DOHH2 (cell line): ENCODE measurements at regions not wholly inside any gene's neighbourhood (a gene's known extent, or its start where the extent isn't known, plus 50 kb on each side); places are given as distances from the start of the nearest gene placed in this dataset.

Experiments
- H3F3A ChIP-seq: fragments of 200-600 bp; sonication (generic), shearing (Covaris generic); 2 replicates; pipeline ENCODE4 v1.6.0; 2016; ENCODE audit warnings: antibody characterized with exemption, mild to moderate bottlenecking; ENCODE audit not compliant: control insufficient read depth, insufficient read depth
- H3K27ac ChIP-seq: fragments of 200-600 bp; sonication (generic); 2 replicates; pipeline ENCODE4 v1.5.1; 2014; ENCODE audit warnings: low read depth, mild to moderate bottlenecking, low read length, moderate library complexity
- H3K27me3 ChIP-seq: fragments of 200-600 bp; sonication (generic); 2 replicates; pipeline ENCODE4 v1.6.1; 2014; ENCODE audit warnings: mild to moderate bottlenecking, low read length, mixed read lengths; ENCODE audit not compliant: control insufficient read depth
- H3K36me3 ChIP-seq: fragments of 200-600 bp; sonication (generic); 2 replicates; pipeline ENCODE4 v1.6.1; 2014; ENCODE audit warnings: mild to moderate bottlenecking, low read length, moderate library complexity, mixed read lengths; ENCODE audit not compliant: control insufficient read depth
- H3K4me1 ChIP-seq: fragments of 200-600 bp; sonication (generic); 2 replicates; pipeline ENCODE4 v1.6.1; 2014; ENCODE audit warnings: mild to moderate bottlenecking, low read length, mixed read lengths; ENCODE audit not compliant: control insufficient read depth
- H3K4me2 ChIP-seq: fragments of 200-600 bp; sonication (generic); 2 replicates; pipeline ENCODE4 v1.6.0; 2014; ENCODE audit warnings: mild to moderate bottlenecking, low read length, moderate library complexity
- H3K4me3 ChIP-seq: fragments of 200-600 bp; sonication (generic); 2 replicates; pipeline ENCODE4 v1.5.1; 2014; ENCODE audit warnings: mild to moderate bottlenecking, low read length, mixed read lengths
- H3K79me2 ChIP-seq: fragments of 200-600 bp; sonication (generic); 2 replicates; pipeline ENCODE4 v1.6.1; 2014; ENCODE audit warnings: mild to moderate bottlenecking, low read length, mixed read lengths; ENCODE audit not compliant: control insufficient read depth
- H3K9me2 ChIP-seq: fragments of 200-600 bp; sonication (generic); replicated peaks from 2 replicates; pipeline ENCODE4 v1.6.1; 2014; ENCODE audit warnings: mild to moderate bottlenecking, low read length, mixed read lengths; ENCODE audit not compliant: control insufficient read depth
- H3K9me3 ChIP-seq: fragments of 200-600 bp; sonication (generic); 2 replicates; pipeline ENCODE4 v1.6.1; 2014; ENCODE audit warnings: antibody characterized with exemption, low read length, mixed read lengths; ENCODE audit not compliant: control insufficient read depth, insufficient read depth
- H4K20me1 ChIP-seq: fragments of 200-600 bp; sonication (generic); 2 replicates; pipeline ENCODE4 v1.6.0; 2014; ENCODE audit warnings: low read depth, mild to moderate bottlenecking, antibody characterized with exemption, low read length, moderate library complexity; ENCODE audit not compliant: control insufficient read depth, insufficient read depth
- EZH2phosphoT487 ChIP-seq: fragments of 200-600 bp; sonication (generic); IDR thresholded peaks from 2 replicates; pipeline ENCODE4 v1.6.1; 2017; ENCODE audit warnings: borderline replicate concordance, mild to moderate bottlenecking, antibody characterized with exemption, low read length, moderate library complexity, mixed read lengths
- TF ChIP-seq, protein P1 (sequence below): fragments of 200-600 bp; sonication (generic); IDR thresholded peaks from one replicate; pipeline ENCODE4 v1.5.1; 2014; ENCODE audit warnings: antibody characterized with exemption, mild to moderate bottlenecking, low read depth, low read length; ENCODE audit not compliant: poor library complexity, severe bottlenecking

DNA sequence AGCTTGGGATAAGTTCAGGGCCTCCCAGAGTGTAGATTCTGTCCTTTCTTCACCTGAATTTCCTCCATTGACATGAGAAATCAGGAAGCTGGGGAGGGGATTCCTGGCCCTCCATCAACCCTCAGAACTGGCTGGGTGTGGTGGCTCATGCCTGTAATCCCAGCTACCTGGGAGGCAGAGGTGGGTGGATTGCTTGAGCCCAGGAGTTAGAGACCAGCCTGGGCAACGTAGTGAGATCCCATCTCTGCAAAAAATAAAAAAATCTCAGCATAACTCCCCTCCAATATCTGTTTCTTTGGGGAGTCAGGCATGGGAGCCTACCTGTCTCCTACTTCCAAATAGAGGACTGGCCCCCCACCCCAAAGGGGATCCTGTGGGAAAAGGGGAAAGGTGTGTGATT is 59.8 kb upstream of the TBX3 start:
- Histone ChIP-seq H4K20me1 (no peaks in the 10 kb centered on the region), H3K4me2 (no peak overlapping the region), H3K79me2 (no peaks in the 10 kb centered on the region), H3K4me1 (no peaks in the 10 kb centered on the region), H3K9me2 (no peaks in the 10 kb centered on the region), H3K36me3 (no peaks in the 10 kb centered on the region), H3K4me3 (no peak overlapping the region), H3K9me3 (no peaks in the 10 kb centered on the region), H3F3A (no peaks in the 10 kb centered on the region), H3K27me3 (no peaks in the 10 kb centered on the region), H3K27ac (no peak overlapping the region)
- TF ChIP-seq, protein P1, sequence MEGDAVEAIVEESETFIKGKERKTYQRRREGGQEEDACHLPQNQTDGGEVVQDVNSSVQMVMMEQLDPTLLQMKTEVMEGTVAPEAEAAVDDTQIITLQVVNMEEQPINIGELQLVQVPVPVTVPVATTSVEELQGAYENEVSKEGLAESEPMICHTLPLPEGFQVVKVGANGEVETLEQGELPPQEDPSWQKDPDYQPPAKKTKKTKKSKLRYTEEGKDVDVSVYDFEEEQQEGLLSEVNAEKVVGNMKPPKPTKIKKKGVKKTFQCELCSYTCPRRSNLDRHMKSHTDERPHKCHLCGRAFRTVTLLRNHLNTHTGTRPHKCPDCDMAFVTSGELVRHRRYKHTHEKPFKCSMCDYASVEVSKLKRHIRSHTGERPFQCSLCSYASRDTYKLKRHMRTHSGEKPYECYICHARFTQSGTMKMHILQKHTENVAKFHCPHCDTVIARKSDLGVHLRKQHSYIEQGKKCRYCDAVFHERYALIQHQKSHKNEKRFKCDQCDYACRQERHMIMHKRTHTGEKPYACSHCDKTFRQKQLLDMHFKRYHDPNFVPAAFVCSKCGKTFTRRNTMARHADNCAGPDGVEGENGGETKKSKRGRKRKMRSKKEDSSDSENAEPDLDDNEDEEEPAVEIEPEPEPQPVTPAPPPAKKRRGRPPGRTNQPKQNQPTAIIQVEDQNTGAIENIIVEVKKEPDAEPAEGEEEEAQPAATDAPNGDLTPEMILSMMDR = no peak
- TF ChIP-seq EZH2phosphoT487 = no peak

DNA sequence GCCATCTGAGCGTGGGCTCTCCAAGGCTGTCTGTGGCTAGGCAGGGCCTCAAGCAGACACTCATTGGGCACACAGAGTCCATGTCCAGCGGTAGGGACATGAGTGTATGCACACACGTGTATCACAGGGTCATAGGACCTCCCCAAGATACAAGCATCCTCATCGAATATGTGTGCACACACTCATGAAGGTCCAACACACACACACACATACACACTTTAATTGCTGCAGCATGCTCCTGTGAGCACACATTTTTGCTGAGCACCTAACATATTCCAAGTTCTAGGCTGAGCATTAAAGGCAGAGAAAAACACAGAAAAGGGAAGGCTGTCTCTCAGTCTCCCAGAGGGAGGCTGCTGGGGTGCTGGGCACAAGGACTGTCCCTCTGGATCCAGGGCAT is 59.3 kb upstream of the TBX3 start:
- Histone ChIP-seq H3K27ac (no peak overlapping the region), H3F3A (no peaks in the 10 kb centered on the region), H4K20me1 (no peaks in the 10 kb centered on the region), H3K79me2 (no peaks in the 10 kb centered on the region), H3K27me3 (no peaks in the 10 kb centered on the region), H3K4me3 (no peak overlapping the region), H3K4me2 (no peak overlapping the region), H3K4me1 (no peaks in the 10 kb centered on the region), H3K9me3 (no peaks in the 10 kb centered on the region), H3K36me3 (no peaks in the 10 kb centered on the region), H3K9me2 (no peaks in the 10 kb centered on the region)
- TF ChIP-seq, protein P1 = no peak
- no peak for TF ChIP-seq EZH2phosphoT487

DNA sequence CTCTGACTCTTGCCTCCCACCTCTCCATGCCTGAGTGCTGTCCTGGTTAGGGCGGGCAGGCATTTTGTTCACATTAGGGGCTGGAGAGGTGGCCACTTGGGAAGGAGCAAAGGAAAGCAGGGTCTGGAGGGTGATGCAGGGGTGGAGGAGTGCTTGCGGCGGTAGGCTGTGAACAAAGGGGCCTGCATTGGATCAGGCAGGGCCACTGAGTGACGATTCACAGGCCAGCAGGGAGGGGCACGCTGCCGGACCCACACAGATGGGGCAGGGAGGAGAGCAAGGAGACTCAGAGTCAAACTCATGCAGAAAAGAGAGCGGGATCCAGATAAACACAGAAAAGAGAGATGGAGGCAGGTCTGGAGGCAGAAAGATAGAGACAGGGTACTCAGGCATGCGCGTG is 58.4 kb upstream of the TBX3 start:
- no peaks in the 10 kb centered on the region for H4K20me1 ChIP-seq
- no peaks in the 10 kb centered on the region for H3K79me2 ChIP-seq
- no peak overlapping the region for H3K27ac ChIP-seq
- TF ChIP-seq, protein P1 = no peak
- TF ChIP-seq EZH2phosphoT487 = no peak
- no peaks in the 10 kb centered on the region for H3K27me3 ChIP-seq
- H3K4me2 ChIP-seq = no peak overlapping the region
- H3K4me1 ChIP-seq = no peaks in the 10 kb centered on the region
- H3K36me3 ChIP-seq = no peaks in the 10 kb centered on the region
- no peaks in the 10 kb centered on the region for H3F3A ChIP-seq
- no peaks in the 10 kb centered on the region for H3K9me3 ChIP-seq
- no peaks in the 10 kb centered on the region for H3K9me2 ChIP-seq
- H3K4me3 ChIP-seq = no peak overlapping the region

DNA sequence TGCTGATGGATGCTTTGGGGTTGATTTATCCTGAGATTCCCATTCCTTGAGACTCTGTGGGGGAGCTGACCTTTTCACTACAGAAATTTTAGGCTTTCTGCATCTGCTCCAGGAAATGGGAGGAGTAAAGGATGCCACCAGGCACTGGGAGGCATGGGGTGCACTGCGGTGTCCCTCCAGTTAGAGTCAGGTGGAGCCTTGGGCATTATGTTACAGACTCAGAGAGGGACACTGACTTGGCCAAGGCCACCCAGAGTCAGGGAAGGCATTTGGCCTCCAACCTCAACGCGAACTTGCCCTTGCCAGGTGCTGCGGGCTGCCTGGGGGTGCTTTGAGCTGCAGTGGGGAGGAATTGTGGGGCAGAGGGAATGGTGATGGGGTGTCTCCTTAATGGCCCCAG is 58.0 kb upstream of the TBX3 start:
- Histone ChIP-seq H4K20me1 (no peaks in the 10 kb centered on the region), H3K9me2 (no peaks in the 10 kb centered on the region), H3K79me2 (no peaks in the 10 kb centered on the region), H3K36me3 (no peaks in the 10 kb centered on the region), H3K4me1 (no peaks in the 10 kb centered on the region), H3K27me3 (no peaks in the 10 kb centered on the region), H3K9me3 (no peaks in the 10 kb centered on the region), H3K4me2 (no peak overlapping the region), H3F3A (no peaks in the 10 kb centered on the region), H3K4me3 (no peak overlapping the region), H3K27ac (no peak overlapping the region)
- TF ChIP-seq, protein P1 = no peak
- TF ChIP-seq EZH2phosphoT487 = no peak
